Liver (tissue), 3 donors: ENCODE measurements at regions not wholly inside any gene's neighbourhood (a gene's known extent, or its start where the extent isn't known, plus 50 kb on each side); places are given as distances from the start of the nearest gene placed in this dataset.

Experiments used
- EGR1 ChIP-seq, 2 donors: IDR thresholded peaks; 2 replicates each; pipeline ENCODE4 v1.6.1; 2016 to 2018; ENCODE audit warnings: antibody characterized with exemption in 2 of 2, low read depth in 2 of 2
- GABPA ChIP-seq, 2 donors: IDR thresholded peaks in 1 of 2; conservative IDR thresholded peaks in 1 of 2; 2 replicates each; pipeline ENCODE4 v1.6.1; 2016; ENCODE audit warnings: antibody characterized with exemption in 2 of 2, mild to moderate bottlenecking in 1 of 2, moderate library complexity in 1 of 2
- JUND ChIP-seq, 2 donors: IDR thresholded peaks; 2 replicates each; pipeline ENCODE4 v1.6.1; 2016; ENCODE audit warnings: antibody characterized with exemption in 2 of 2
- NR2F2 ChIP-seq: IDR thresholded peaks from 2 replicates; pipeline ENCODE4 v1.6.1; 2016; ENCODE audit warnings: antibody characterized with exemption
- RAD21 ChIP-seq, 2 donors: IDR thresholded peaks; 2 replicates each; pipeline ENCODE4 v1.6.1; 2016; ENCODE audit warnings: antibody characterized with exemption in 2 of 2, mild to moderate bottlenecking in 2 of 2
- TAF1 ChIP-seq: conservative IDR thresholded peaks from 2 replicates; pipeline ENCODE4 v1.6.1; 2016; ENCODE audit warnings: antibody characterized with exemption, mild to moderate bottlenecking
- YY1 ChIP-seq: IDR thresholded peaks from 2 replicates; pipeline ENCODE4 v1.6.1; 2016; ENCODE audit warnings: antibody characterized with exemption, mild to moderate bottlenecking
- TF ChIP-seq, protein P1 (sequence below): fragments of 150-350 bp; IDR thresholded peaks from 2 replicates; pipeline ENCODE4 v1.5.1; 2017; ENCODE audit warnings: improper control_type of control experiment, low read depth, low read length; ENCODE audit not compliant: missing input control
- TF ChIP-seq, protein P2 (sequence below): IDR thresholded peaks from 2 replicates; pipeline ENCODE4 v1.6.1; 2016; ENCODE audit warnings: antibody characterized with exemption
- donor health status: healthy.
- donor health status: healthy.

DNA sequence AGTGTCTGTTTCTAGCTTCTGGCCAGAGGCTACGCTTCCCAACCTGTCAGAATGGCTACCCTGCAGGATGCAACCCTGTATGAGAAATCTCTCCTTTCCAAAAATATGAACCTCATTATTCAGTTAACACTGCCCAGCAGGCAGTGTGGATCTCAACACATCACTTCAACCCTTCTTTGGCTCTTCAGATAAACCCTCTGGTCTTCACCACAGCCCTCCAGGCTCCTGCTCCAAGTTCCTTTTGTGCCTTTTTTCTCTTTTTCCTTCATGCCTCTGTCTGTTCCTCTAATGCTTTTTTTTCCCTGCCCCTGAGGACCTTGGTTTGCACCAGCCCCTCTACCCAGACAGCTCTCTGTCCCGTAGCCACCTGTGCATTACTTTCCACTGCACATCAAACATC, 207.4 kb downstream of the MYLK4 start:
- TF ChIP-seq GABPA (IDR thresholded peaks at IDR 0.05 in 1 of 2, conservative IDR thresholded peaks at IDR 0.05 in 1 of 2) (no peak), EGR1 (IDR thresholded peaks at IDR 0.05; ENCODE audit: low read depth in 2 of 2) (no peak), NR2F2 (no peak), JUND (IDR thresholded peaks at IDR 0.05) (no peak), RAD21 (IDR thresholded peaks at IDR 0.05) (no peak), YY1 (no peak), TAF1 (no peak)
- TF ChIP-seq, protein P1, sequence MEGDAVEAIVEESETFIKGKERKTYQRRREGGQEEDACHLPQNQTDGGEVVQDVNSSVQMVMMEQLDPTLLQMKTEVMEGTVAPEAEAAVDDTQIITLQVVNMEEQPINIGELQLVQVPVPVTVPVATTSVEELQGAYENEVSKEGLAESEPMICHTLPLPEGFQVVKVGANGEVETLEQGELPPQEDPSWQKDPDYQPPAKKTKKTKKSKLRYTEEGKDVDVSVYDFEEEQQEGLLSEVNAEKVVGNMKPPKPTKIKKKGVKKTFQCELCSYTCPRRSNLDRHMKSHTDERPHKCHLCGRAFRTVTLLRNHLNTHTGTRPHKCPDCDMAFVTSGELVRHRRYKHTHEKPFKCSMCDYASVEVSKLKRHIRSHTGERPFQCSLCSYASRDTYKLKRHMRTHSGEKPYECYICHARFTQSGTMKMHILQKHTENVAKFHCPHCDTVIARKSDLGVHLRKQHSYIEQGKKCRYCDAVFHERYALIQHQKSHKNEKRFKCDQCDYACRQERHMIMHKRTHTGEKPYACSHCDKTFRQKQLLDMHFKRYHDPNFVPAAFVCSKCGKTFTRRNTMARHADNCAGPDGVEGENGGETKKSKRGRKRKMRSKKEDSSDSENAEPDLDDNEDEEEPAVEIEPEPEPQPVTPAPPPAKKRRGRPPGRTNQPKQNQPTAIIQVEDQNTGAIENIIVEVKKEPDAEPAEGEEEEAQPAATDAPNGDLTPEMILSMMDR = no peak
- TF ChIP-seq, protein P2, sequence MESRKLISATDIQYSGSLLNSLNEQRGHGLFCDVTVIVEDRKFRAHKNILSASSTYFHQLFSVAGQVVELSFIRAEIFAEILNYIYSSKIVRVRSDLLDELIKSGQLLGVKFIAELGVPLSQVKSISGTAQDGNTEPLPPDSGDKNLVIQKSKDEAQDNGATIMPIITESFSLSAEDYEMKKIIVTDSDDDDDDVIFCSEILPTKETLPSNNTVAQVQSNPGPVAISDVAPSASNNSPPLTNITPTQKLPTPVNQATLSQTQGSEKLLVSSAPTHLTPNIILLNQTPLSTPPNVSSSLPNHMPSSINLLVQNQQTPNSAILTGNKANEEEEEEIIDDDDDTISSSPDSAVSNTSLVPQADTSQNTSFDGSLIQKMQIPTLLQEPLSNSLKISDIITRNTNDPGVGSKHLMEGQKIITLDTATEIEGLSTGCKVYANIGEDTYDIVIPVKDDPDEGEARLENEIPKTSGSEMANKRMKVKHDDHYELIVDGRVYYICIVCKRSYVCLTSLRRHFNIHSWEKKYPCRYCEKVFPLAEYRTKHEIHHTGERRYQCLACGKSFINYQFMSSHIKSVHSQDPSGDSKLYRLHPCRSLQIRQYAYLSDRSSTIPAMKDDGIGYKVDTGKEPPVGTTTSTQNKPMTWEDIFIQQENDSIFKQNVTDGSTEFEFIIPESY = no peak
